A673 (cell line): ENCODE measurements at regions not wholly inside any gene's neighbourhood (a gene's known extent, or its start where the extent isn't known, plus 50 kb on each side); places are given as distances from the start of the nearest gene placed in this dataset.

ENCODE experiments used
- BruUV-seq: library from RNA; stranded (reverse); fragments of 400-500 nt; replicated peaks from 2 replicates; lab custom pipeline; 2021; lab: Mats Ljungman, UMichigan
- CTCF ChIA-PET: fragments of 300-600 bp; sonication (Branson Sonifier 250); formaldehyde crosslinking; loops from one replicate; lab custom pipeline; 2022; ENCODE audit warnings: antibody characterized with exemption; lab: Charles Lee
- POLR2A ChIA-PET: fragments of 300-600 bp; sonication (Branson Sonifier 250); formaldehyde crosslinking; loops from one replicate; lab custom pipeline; 2022; ENCODE audit warnings: antibody characterized with exemption; ENCODE audit not compliant: low non-redundant PET; lab: Charles Lee
- DNase-seq: peaks from one replicate; pipeline ENCODE4 v3.0.0-alpha.2; 2015; ENCODE audit warnings: low spot score
- H3K27ac ChIP-seq: fragments of 200-600 bp; sonication (generic); 2 replicates; pipeline ENCODE4 v1.5.1; 2016; ENCODE audit warnings: mixed run types, low read depth, mild to moderate bottlenecking, mixed read lengths, antibody characterized with exemption, low read length; ENCODE audit not compliant: poor library complexity, severe bottlenecking
- H3K27me3 ChIP-seq: fragments of 200-600 bp; sonication (generic); replicated peaks from 2 replicates; pipeline ENCODE4 v1.6.1; 2017; ENCODE audit warnings: mixed run types, low read depth, mild to moderate bottlenecking, mixed read lengths, antibody characterized with exemption, low read length; ENCODE audit not compliant: insufficient read depth, poor library complexity
- H3K36me3 ChIP-seq: fragments of 200-600 bp; sonication (generic); 2 replicates; pipeline ENCODE4 v1.6.1; 2016; ENCODE audit warnings: mixed run types, mild to moderate bottlenecking, mixed read lengths, antibody characterized with exemption, low read length; ENCODE audit not compliant: insufficient read depth, poor library complexity, severe bottlenecking
- H3K4me1 ChIP-seq: fragments of 200-600 bp; sonication (generic); 2 replicates; pipeline ENCODE4 v1.6.1; 2017; ENCODE audit warnings: mixed run types, mild to moderate bottlenecking, mixed read lengths, antibody characterized with exemption, low read length; ENCODE audit not compliant: insufficient read depth, poor library complexity, severe bottlenecking
- H3K4me3 ChIP-seq: fragments of 200-600 bp; sonication (generic); 2 replicates; pipeline ENCODE4 v1.5.1; 2016; ENCODE audit warnings: low read depth, mixed run types, mild to moderate bottlenecking, mixed read lengths, low read length; ENCODE audit not compliant: poor library complexity, severe bottlenecking
- H3K9me3 ChIP-seq: fragments of 200-600 bp; sonication (generic); 2 replicates; pipeline ENCODE4 v1.6.1; 2016; ENCODE audit warnings: mixed run types, low read depth, mild to moderate bottlenecking, mixed read lengths, antibody characterized with exemption, low read length; ENCODE audit not compliant: poor library complexity, severe bottlenecking
- CTCF ChIP-seq: fragments of 300-800, 200-600 bp; sonication (generic); conservative IDR thresholded peaks from 2 replicates; pipeline ENCODE4 v1.5.1; 2017; ENCODE audit warnings: low read depth, mild to moderate bottlenecking, antibody characterized with exemption, low read length, moderate library complexity, mixed read lengths
- EZH2 ChIP-seq: fragments of 200-600 bp; sonication (generic); IDR thresholded peaks from 2 replicates; pipeline ENCODE4 v1.6.1; 2017; ENCODE audit warnings: borderline replicate concordance, low read depth, mild to moderate bottlenecking, mixed read lengths, antibody characterized with exemption, low read length; ENCODE audit not compliant: poor library complexity, severe bottlenecking
- intact Hi-C: fragments of 100-400 bp; cut with micrococcal nuclease; formaldehyde crosslinking; loops from one replicate; pipeline ENCODE4 v1.10.0; 2022; ENCODE audit not compliant: unreplicated experiment

- intact Hi-C loops = no loop called here
- no peak for DNase-seq
- Histone ChIP-seq H3K27ac (no peak overlapping the region), H3K4me3 (no peak overlapping the region), H3K36me3 (no peaks in the 10 kb centered on the region), H3K9me3 (no peaks in the 10 kb centered on the region), H3K4me1 (no peaks in the 10 kb centered on the region), H3K27me3 (no peaks in the 10 kb centered on the region)
- TF ChIP-seq CTCF (no peak), EZH2 (no peak)
- CTCF ChIA-PET = no interaction called here
- BruUV-seq = no TSS peak
- POLR2A ChIA-PET = no interaction called here
These were observed 806.0 kb upstream of the ZNF608 start for GRCh38 chr5:125552486-125552885.

GRCh38 chr5:125554355-125554754 is 807.9 kb upstream of the ZNF608 start:
- ChIA-PET CTCF (no interaction called here), POLR2A (no interaction called here)
- Histone ChIP-seq H3K36me3 (no peaks in the 10 kb centered on the region), H3K4me1 (no peaks in the 10 kb centered on the region), H3K9me3 (no peaks in the 10 kb centered on the region), H3K27ac (no peak overlapping the region), H3K27me3 (no peaks in the 10 kb centered on the region), H3K4me3 (no peak overlapping the region)
- TF ChIP-seq EZH2 = no peak
- TF ChIP-seq CTCF = no peak
- no peak for DNase-seq
- intact Hi-C loops = no loop called here
- no TSS peak for BruUV-seq

GRCh38 chr5:125555591-125555990 is 809.2 kb upstream of the ZNF608 start:
- Histone ChIP-seq H3K4me1 (no peaks in the 10 kb centered on the region), H3K27ac (no peak overlapping the region), H3K27me3 (no peaks in the 10 kb centered on the region), H3K36me3 (no peaks in the 10 kb centered on the region), H3K9me3 (no peaks in the 10 kb centered on the region), H3K4me3 (no peak overlapping the region)
- no TSS peak for BruUV-seq
- TF ChIP-seq EZH2 = no peak
- no peak for TF ChIP-seq CTCF
- no peak for DNase-seq
- intact Hi-C loops = no loop called here
- ChIA-PET CTCF (no interaction called here), POLR2A (no interaction called here)
